Uterus (tissue), 2 donors: ENCODE measurements at regions not wholly inside any gene's neighbourhood (a gene's known extent, or its start where the extent isn't known, plus 50 kb on each side); places are given as distances from the start of the nearest gene placed in this dataset.

Experiments
- CTCF ChIP-seq, 4 experiments: fragments of 200-600 bp in 2 of 4; fragments of 450-650 bp in 2 of 4; sonication (generic) in 2 of 4; IDR thresholded peaks; one replicate each; pipeline ENCODE4 v1.5.1; 2016 to 2019; ENCODE audit warnings: antibody characterized with exemption in 4 of 4, mild to moderate bottlenecking in 2 of 4, moderate library complexity in 1 of 4
- POLR2A ChIP-seq, 2 donors: fragments of 450-650 bp; IDR thresholded peaks; one replicate each; pipeline ENCODE4 v1.6.1; 2016; ENCODE audit warnings: antibody characterized with exemption in 2 of 2, mild to moderate bottlenecking in 1 of 2, moderate library complexity in 1 of 2

- TF ChIP-seq CTCF (IDR thresholded peaks at IDR 0.05) (no peak), POLR2A (IDR thresholded peaks at IDR 0.05) (no peak)
Observed at GRCh38 chr4:156185514-156186055, 231.9 kb upstream of the CTSO start.
